H1 (cell line): ENCODE measurements at regions not wholly inside any gene's neighbourhood (a gene's known extent, or its start where the extent isn't known, plus 50 kb on each side); places are given as distances from the start of the nearest gene placed in this dataset.

ENCODE experiments used
- CEBPB ChIP-seq: IDR thresholded peaks from 2 replicates; pipeline ENCODE4 v1.6.1; 2012; ENCODE audit warnings: low read depth, low read length
- CHD7 ChIP-seq: fragments of 300-600 bp; sonication (generic); IDR thresholded peaks from 2 replicates; pipeline ENCODE4 v1.7.1; 2012; ENCODE audit warnings: low read length, moderate library complexity, mild to moderate bottlenecking, inconsistent platforms; ENCODE audit not compliant: insufficient replicate concordance
- CTCF ChIP-seq, 3 experiments: IDR thresholded peaks; 1 replicate in 2 of 3; 2 replicates in 1 of 3; pipeline versions ENCODE4 v1.5.1 to v1.6.1; 2011; ENCODE audit warnings: low read length in 3 of 3, mild to moderate bottlenecking in 3 of 3, inconsistent platforms in 2 of 3, low read depth in 1 of 3, moderate library complexity in 1 of 3; ENCODE audit not compliant: insufficient read depth in 1 of 3; ENCODE audit errors: control extremely low read depth in 1 of 3
- JUN ChIP-seq: IDR thresholded peaks from 2 replicates; pipeline ENCODE4 v1.6.1; 2011; ENCODE audit warnings: low read depth, mild to moderate bottlenecking, improper control_type of control experiment, low read length
- JUND ChIP-seq: IDR thresholded peaks from 2 replicates; pipeline ENCODE4 v1.6.1; 2011; ENCODE audit warnings: mild to moderate bottlenecking, improper control_type of control experiment, low read length
- MAFK ChIP-seq: IDR thresholded peaks from 2 replicates; pipeline ENCODE4 v1.6.1; 2012; ENCODE audit warnings: low read depth, mild to moderate bottlenecking, improper control_type of control experiment, low read length
- POLR2AphosphoS5 ChIP-seq: IDR thresholded peaks from 2 replicates; pipeline ENCODE4 v1.6.1; 2011; ENCODE audit warnings: low read depth, low read length
- SIX5 ChIP-seq: IDR thresholded peaks from 2 replicates; pipeline ENCODE4 v1.6.1; 2011; ENCODE audit warnings: mild to moderate bottlenecking, low read depth, low read length
- USF2 ChIP-seq: IDR thresholded peaks from 2 replicates; pipeline ENCODE4 v1.6.1; 2011; ENCODE audit warnings: low read length, improper control_type of control experiment

- TF ChIP-seq CHD7 (no peak), CEBPB (no peak), JUN (no peak), JUND (no peak), USF2 (no peak), CTCF (IDR thresholded peaks at IDR 0.05; ENCODE audit: control extremely low read depth in 1 of 3, insufficient read depth in 1 of 3, low read depth in 1 of 3, low read length in 3 of 3) (no peak), POLR2AphosphoS5 (no peak), MAFK (no peak), SIX5 (no peak)
Observed at GRCh38 chr4:128501239-128501638, 213.6 kb upstream of the PGRMC2 start (continued).
